Epithelial cell of esophagus (primary cell): ENCODE measurements at regions not wholly inside any gene's neighbourhood (a gene's known extent, or its start where the extent isn't known, plus 50 kb on each side); places are given as distances from the start of the nearest gene placed in this dataset.

ENCODE experiments used
- DNase-seq: peaks from one replicate; pipeline ENCODE4 v3.0.0; 2010; ENCODE audit warnings: low read depth
- H3K4me3 ChIP-seq: 2 replicates; pipeline ENCODE4 v1.5.1; 2011; ENCODE audit warnings: mild to moderate bottlenecking, low read length, control low read depth
- CTCF ChIP-seq: IDR thresholded peaks from 2 replicates; pipeline ENCODE4 v1.5.1; 2011; ENCODE audit warnings: low read depth, mild to moderate bottlenecking, low read length, control low read depth, inconsistent platforms; ENCODE audit not compliant: insufficient read depth; ENCODE audit errors: missing control alignments

GRCh38 chr3:72178463-72179106 is 393.6 kb upstream of the PROK2 start:
- no peak overlapping the region for H3K4me3 ChIP-seq
- DNase-seq: no peak
- TF ChIP-seq CTCF: no peak

- DNase-seq: peak; percentile 42
- no peak for TF ChIP-seq CTCF
- no peak overlapping the region for H3K4me3 ChIP-seq
These were observed 392.4 kb upstream of the PROK2 start for GRCh38 chr3:72177075-72178050.

GRCh38 chr3:72176537-72177041 is 391.6 kb upstream of the PROK2 start:
- H3K4me3 ChIP-seq: no peak overlapping the region
- TF ChIP-seq CTCF: no peak
- DNase-seq: no peak

GRCh38 chr3:72175296-72175858 is 390.4 kb upstream of the PROK2 start:
- H3K4me3 ChIP-seq: no peak overlapping the region
- TF ChIP-seq CTCF: no peak
- no peak for DNase-seq

GRCh38 chr3:72174890-72175289 is 389.9 kb upstream of the PROK2 start:
- TF ChIP-seq CTCF: no peak
- DNase-seq: no peak
- H3K4me3 ChIP-seq: no peak overlapping the region

GRCh38 chr3:72174040-72174439 is 389.1 kb upstream of the PROK2 start:
- H3K4me3 ChIP-seq: no peak overlapping the region
- TF ChIP-seq CTCF: no peak
- DNase-seq: no peak
